ENCODE measurements at regions not wholly inside any gene's neighbourhood (a gene's known extent, or its start where the extent isn't known, plus 50 kb on each side); places are given as distances from the start of the nearest gene placed in this dataset.

DNA sequence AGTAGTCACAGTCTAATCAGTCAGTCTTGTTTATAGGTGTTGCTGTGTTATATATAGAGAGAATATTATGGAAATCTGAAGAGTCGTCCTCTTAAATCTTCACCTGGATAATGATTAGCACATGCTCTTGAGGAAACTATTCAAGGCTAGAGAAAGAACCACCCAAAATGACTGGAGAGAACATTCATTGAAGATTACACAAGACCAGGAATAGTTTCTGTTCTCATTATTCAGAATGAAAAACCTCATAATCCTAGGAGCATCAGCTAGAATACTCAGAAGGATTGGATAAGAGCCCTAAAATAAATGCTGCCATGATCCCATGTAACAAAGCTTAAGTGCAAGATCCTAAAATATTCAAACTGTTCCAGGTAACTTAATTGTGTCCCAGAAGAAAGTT is 278.2 kb upstream of the PREP start:
- TF ChIP-seq, protein P1, sequence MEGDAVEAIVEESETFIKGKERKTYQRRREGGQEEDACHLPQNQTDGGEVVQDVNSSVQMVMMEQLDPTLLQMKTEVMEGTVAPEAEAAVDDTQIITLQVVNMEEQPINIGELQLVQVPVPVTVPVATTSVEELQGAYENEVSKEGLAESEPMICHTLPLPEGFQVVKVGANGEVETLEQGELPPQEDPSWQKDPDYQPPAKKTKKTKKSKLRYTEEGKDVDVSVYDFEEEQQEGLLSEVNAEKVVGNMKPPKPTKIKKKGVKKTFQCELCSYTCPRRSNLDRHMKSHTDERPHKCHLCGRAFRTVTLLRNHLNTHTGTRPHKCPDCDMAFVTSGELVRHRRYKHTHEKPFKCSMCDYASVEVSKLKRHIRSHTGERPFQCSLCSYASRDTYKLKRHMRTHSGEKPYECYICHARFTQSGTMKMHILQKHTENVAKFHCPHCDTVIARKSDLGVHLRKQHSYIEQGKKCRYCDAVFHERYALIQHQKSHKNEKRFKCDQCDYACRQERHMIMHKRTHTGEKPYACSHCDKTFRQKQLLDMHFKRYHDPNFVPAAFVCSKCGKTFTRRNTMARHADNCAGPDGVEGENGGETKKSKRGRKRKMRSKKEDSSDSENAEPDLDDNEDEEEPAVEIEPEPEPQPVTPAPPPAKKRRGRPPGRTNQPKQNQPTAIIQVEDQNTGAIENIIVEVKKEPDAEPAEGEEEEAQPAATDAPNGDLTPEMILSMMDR (IDR thresholded peaks at IDR 0.05; ENCODE audit: low read depth, low read length), result no peak
- TF ChIP-seq POLR2A (IDR thresholded peaks at IDR 0.05; ENCODE audit: extremely low read depth, insufficient read length), result no peak
- TF ChIP-seq, protein P2, sequence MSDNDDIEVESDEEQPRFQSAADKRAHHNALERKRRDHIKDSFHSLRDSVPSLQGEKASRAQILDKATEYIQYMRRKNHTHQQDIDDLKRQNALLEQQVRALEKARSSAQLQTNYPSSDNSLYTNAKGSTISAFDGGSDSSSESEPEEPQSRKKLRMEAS (IDR thresholded peaks at IDR 0.05; ENCODE audit: low read depth, low read length), result no peak
